Osteoblast (primary cell): ENCODE measurements at regions not wholly inside any gene's neighbourhood (a gene's known extent, or its start where the extent isn't known, plus 50 kb on each side); places are given as distances from the start of the nearest gene placed in this dataset.
"Not testable (repeated sequence)": the region's sequence is repeated elsewhere in the genome, so short reads cannot be mapped to it uniquely, and the experiment has no call there.

ENCODE experiments used
- DNase-seq: peaks from one replicate; pipeline ENCODE4 v3.0.0; 2011; ENCODE audit warnings: low spot score, mixed read lengths; ENCODE audit not compliant: insufficient read length; ENCODE audit errors: missing footprints
- H2AFZ ChIP-seq: 2 replicates; pipeline ENCODE4 v1.6.0; 2011; ENCODE audit warnings: mild to moderate bottlenecking, low read length
- H3K27ac ChIP-seq: 2 replicates; pipeline ENCODE4 v1.5.1; 2011; ENCODE audit warnings: mild to moderate bottlenecking, low read depth, low read length, moderate library complexity
- H3K27me3 ChIP-seq: 2 replicates; pipeline ENCODE4 v1.6.0; 2012; ENCODE audit warnings: mild to moderate bottlenecking, control low read depth, inconsistent platforms, low read length, moderate library complexity; ENCODE audit not compliant: insufficient read depth
- H3K36me3 ChIP-seq: 2 replicates; pipeline ENCODE4 v1.5.1; 2011; ENCODE audit warnings: mild to moderate bottlenecking, low read length, control low read depth, moderate library complexity; ENCODE audit not compliant: insufficient read depth
- H3K4me1 ChIP-seq: 2 replicates; pipeline ENCODE4 v1.5.1; 2011; ENCODE audit warnings: mild to moderate bottlenecking, low read length, control low read depth, moderate library complexity; ENCODE audit not compliant: insufficient read depth
- H3K4me2 ChIP-seq: 2 replicates; pipeline ENCODE4 v1.6.0; 2011; ENCODE audit warnings: mild to moderate bottlenecking, low read length; ENCODE audit not compliant: insufficient read depth
- H3K4me3 ChIP-seq: fragments of 200-600 bp; sonication (generic); 3 replicates; pipeline ENCODE4 v1.5.1; 2012; ENCODE audit warnings: mild to moderate bottlenecking, low read length, inconsistent platforms; ENCODE audit not compliant: insufficient read depth
- H3K79me2 ChIP-seq: 2 replicates; pipeline ENCODE4 v1.6.0; 2012; ENCODE audit warnings: mild to moderate bottlenecking, low read length, control low read depth, inconsistent platforms; ENCODE audit not compliant: insufficient read depth
- H3K9me3 ChIP-seq: 2 replicates; pipeline ENCODE4 v1.5.1; 2011; ENCODE audit warnings: low read depth, low read length, control low read depth
- H4K20me1 ChIP-seq: 2 replicates; pipeline ENCODE4 v1.6.0; 2012; ENCODE audit warnings: mild to moderate bottlenecking, low read length, control low read depth; ENCODE audit not compliant: insufficient read depth
- TF ChIP-seq, protein P1 (sequence below): IDR thresholded peaks from 2 replicates; pipeline ENCODE4 v1.5.1; 2011; ENCODE audit warnings: mild to moderate bottlenecking, low read depth, low read length, moderate library complexity; ENCODE audit errors: extremely low read depth

DNA sequence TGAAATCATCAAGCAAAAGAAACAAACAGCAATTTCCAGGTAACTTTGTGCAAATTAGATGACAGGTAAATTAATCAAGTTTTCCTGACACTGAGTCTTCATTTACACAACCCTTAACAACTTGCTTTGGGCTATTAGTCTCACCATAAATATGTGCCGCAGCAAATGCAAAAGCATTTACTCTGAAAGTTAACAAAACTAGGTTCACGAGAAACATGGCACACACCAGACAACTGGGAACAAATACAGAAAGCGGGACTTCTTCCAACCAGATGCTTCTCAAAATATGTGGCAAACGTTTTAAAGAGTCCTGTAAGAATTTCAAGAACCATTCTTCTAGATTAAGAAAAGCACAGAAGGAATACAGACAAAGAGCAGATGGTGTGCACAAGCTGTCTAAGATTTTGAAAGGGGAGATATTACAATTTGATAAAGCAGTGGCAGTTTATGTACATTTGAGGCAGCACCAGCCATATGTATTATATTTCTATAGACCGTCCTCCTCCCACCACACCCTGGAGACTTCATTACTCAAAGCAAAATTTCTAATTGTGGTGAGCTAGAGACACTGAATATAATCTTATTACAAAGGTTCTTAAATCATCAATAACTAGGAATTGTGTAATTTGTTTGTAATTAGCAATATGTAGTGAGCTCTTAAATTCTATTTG is 192.5 kb upstream of the ADAMTS3 start:
- H3K36me3 ChIP-seq: no peaks in the 10 kb centered on the region
- no peaks in the 10 kb centered on the region for H3K79me2 ChIP-seq
- no peak overlapping the region for H3K27ac ChIP-seq
- peaks cover 16% of the 10 kb centered on the region for H3K27me3 ChIP-seq
- no peak overlapping the region for H3K4me3 ChIP-seq
- no peaks in the 10 kb centered on the region for H3K9me3 ChIP-seq
- TF ChIP-seq, protein P1, sequence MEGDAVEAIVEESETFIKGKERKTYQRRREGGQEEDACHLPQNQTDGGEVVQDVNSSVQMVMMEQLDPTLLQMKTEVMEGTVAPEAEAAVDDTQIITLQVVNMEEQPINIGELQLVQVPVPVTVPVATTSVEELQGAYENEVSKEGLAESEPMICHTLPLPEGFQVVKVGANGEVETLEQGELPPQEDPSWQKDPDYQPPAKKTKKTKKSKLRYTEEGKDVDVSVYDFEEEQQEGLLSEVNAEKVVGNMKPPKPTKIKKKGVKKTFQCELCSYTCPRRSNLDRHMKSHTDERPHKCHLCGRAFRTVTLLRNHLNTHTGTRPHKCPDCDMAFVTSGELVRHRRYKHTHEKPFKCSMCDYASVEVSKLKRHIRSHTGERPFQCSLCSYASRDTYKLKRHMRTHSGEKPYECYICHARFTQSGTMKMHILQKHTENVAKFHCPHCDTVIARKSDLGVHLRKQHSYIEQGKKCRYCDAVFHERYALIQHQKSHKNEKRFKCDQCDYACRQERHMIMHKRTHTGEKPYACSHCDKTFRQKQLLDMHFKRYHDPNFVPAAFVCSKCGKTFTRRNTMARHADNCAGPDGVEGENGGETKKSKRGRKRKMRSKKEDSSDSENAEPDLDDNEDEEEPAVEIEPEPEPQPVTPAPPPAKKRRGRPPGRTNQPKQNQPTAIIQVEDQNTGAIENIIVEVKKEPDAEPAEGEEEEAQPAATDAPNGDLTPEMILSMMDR: no peak
- no peak overlapping the region for H2AFZ ChIP-seq
- H3K4me2 ChIP-seq: no peak overlapping the region
- no peaks in the 10 kb centered on the region for H4K20me1 ChIP-seq
- no peak for DNase-seq
- H3K4me1 ChIP-seq: no peaks in the 10 kb centered on the region

DNA sequence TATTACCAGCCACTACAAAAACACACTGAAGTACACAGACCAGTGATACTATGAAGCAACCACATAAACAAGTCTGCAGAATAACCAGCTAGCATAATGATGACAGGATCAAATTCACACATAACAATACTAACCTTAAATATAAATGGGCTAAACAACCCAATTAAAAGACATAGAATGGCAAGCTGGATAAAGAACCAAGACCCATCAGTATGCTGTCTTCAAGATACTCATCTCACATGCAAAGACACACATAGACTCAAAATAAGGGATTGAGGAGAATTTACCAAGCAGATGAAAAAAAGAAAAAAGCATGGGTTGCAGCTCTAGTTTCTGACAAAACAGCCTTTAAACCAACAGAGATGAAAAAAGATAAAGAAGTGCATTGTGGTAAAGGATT is 184.4 kb upstream of the ADAMTS3 start:
- not testable (repeated sequence) for H3K4me3 ChIP-seq, H3K4me1 ChIP-seq, H3K79me2 ChIP-seq, H3K27ac ChIP-seq, H3K4me2 ChIP-seq, H3K9me3 ChIP-seq, H4K20me1 ChIP-seq, H3K36me3 ChIP-seq, H3K27me3 ChIP-seq, DNase-seq, H2AFZ ChIP-seq

DNA sequence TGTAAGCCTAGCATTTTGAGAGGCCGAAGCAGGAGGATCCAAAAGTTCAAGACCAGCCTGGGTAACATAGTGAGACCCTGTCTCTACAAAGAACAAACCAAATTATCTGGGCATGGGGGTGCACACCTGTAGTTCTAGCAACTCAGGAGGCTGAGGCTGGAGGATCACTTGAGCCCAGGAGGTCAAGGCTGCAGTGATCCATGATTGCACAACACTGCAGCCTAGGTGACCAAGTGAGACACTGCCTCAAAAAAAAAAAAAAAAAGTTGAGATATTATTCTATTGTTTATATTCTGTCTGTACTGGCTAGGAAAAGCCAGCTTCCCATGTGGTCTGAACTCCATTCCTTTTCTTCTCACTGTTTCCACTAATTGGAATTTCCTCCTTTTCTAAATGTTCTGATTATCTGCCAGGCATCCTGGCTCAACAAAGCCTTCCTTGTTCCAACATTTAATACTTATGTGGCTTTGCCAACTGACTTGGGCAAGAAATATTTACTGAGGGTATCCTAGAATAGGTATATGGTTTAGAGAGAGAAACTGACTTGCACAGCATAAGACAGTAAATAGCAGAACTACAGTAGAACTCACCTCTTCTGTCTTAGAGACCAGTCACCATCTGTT is 175.2 kb upstream of the ADAMTS3 start:
- no peak overlapping the region for H2AFZ ChIP-seq
- H3K4me1 ChIP-seq: no peaks in the 10 kb centered on the region
- no peaks in the 10 kb centered on the region for H3K9me3 ChIP-seq
- H3K27ac ChIP-seq: no peak overlapping the region
- no peak overlapping the region for H3K4me2 ChIP-seq
- H3K36me3 ChIP-seq: no peaks in the 10 kb centered on the region
- no peak overlapping the region for H3K4me3 ChIP-seq
- H3K79me2 ChIP-seq: no peaks in the 10 kb centered on the region
- no peaks in the 10 kb centered on the region for H3K27me3 ChIP-seq
- no peaks in the 10 kb centered on the region for H4K20me1 ChIP-seq
- TF ChIP-seq, protein P1: no peak
- no peak for DNase-seq

DNA sequence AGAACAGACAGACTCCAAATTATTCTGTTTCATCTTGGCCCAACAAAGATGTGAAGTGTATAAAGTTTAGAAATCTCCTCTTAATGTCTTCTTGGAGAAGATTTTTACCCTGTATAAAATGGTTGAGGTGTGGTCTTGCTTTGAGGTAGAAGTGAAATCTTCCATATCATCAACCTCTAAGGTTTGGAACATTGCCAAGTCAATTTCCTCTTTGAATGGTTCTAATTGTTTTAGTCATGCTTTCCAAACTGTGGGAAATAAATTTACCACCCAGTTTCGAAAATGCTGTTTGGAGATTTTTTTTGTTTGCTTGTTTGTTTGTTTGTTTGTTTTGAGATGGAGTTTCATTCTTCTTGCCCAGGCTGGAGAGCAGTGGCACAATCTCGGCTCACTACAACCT is 174.1 kb upstream of the ADAMTS3 start:
- Histone ChIP-seq H2AFZ (no peak overlapping the region), H3K9me3 (no peaks in the 10 kb centered on the region), H3K36me3 (no peaks in the 10 kb centered on the region), H3K4me3 (no peak overlapping the region), H4K20me1 (no peaks in the 10 kb centered on the region), H3K27me3 (no peaks in the 10 kb centered on the region), H3K27ac (no peak overlapping the region), H3K79me2 (no peaks in the 10 kb centered on the region), H3K4me2 (no peak overlapping the region), H3K4me1 (no peaks in the 10 kb centered on the region)
- TF ChIP-seq, protein P1: no peak
- DNase-seq: no peak
